ENCODE measurements at regions not wholly inside any gene's neighbourhood (a gene's known extent, or its start where the extent isn't known, plus 50 kb on each side); places are given as distances from the start of the nearest gene placed in this dataset.

DNA sequence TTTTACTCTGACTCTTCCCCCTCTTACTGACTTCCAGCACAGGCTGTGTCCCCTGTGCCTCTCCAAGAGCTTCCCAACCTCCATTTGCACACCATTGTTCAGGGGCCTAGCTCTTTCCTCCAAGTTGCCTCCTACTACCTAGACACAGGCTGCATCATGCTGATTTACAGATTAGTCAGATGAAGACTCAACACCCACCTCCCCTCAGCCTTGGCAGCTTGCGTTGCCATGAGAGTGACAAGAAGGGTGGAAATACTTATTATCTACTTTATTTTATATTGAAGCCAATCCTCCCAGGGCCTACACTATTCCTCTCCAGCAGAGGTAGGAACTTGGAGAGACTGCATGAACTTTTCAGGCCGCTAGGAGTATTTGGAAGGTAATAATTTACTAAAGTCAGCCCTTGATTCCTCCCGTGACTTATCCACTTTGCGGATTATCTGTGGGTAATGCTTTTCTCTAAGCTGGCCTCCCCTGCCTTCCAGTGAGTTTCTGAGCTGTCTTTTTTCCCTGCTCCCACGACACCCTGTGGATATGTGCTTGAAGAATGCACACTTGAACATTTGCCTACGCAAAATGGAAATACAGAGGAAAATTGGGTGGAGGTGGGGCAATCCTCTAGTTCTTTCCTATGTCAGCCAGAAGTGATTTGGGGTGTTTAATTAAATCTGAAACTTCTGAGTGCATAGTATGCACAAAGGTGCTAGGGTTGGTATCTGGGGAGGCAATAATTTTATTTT lies 74.1 kb upstream of the TMEM164 start:
- Histone ChIP-seq H3K9me3 (ENCODE audit: control insufficient read depth in 1 of 2, insufficient read depth in 1 of 2, low read length in 2 of 2) (no peaks in the 10 kb centered on the region), H3K4me3 (ENCODE audit: low read length) (no peak overlapping the region), H3K4me1 (ENCODE audit: insufficient read depth, low read length) (no peaks in the 10 kb centered on the region), H3K36me3 (ENCODE audit: insufficient read depth, low read length) (no peaks in the 10 kb centered on the region), H3K27ac (ENCODE audit: low read depth in 1 of 2, low read length in 2 of 2) (no peak overlapping the region), H3K27me3 (ENCODE audit: control insufficient read depth in 1 of 2, insufficient read depth in 2 of 2, low read length in 2 of 2) (no peaks in the 10 kb centered on the region)
- no peak for ATAC-seq (ENCODE audit: poor library complexity)
- no peaks in the 10 kb centered on the region for H3K4me1 Mint-ChIP-seq (ENCODE audit: low read depth)
- no peaks in the 10 kb centered on the region for H3K9me3 Mint-ChIP-seq
- no peaks in the 10 kb centered on the region for H3K36me3 Mint-ChIP-seq (ENCODE audit: low read depth)
- ChIA-PET POLR2A (no interaction called here), CTCF (no interaction called here)
- H3K27me3 Mint-ChIP-seq = no peaks in the 10 kb centered on the region
- no peak overlapping the region for H3K27ac Mint-ChIP-seq
- intact Hi-C loops (cut with DNase I, micrococcal nuclease) = no loop called here
- no peak for DNase-seq
- no peak overlapping the region for H3K4me3 Mint-ChIP-seq
- TF ChIP-seq, protein P1, sequence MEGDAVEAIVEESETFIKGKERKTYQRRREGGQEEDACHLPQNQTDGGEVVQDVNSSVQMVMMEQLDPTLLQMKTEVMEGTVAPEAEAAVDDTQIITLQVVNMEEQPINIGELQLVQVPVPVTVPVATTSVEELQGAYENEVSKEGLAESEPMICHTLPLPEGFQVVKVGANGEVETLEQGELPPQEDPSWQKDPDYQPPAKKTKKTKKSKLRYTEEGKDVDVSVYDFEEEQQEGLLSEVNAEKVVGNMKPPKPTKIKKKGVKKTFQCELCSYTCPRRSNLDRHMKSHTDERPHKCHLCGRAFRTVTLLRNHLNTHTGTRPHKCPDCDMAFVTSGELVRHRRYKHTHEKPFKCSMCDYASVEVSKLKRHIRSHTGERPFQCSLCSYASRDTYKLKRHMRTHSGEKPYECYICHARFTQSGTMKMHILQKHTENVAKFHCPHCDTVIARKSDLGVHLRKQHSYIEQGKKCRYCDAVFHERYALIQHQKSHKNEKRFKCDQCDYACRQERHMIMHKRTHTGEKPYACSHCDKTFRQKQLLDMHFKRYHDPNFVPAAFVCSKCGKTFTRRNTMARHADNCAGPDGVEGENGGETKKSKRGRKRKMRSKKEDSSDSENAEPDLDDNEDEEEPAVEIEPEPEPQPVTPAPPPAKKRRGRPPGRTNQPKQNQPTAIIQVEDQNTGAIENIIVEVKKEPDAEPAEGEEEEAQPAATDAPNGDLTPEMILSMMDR (IDR thresholded peaks at IDR 0.05) = no peak

DNA sequence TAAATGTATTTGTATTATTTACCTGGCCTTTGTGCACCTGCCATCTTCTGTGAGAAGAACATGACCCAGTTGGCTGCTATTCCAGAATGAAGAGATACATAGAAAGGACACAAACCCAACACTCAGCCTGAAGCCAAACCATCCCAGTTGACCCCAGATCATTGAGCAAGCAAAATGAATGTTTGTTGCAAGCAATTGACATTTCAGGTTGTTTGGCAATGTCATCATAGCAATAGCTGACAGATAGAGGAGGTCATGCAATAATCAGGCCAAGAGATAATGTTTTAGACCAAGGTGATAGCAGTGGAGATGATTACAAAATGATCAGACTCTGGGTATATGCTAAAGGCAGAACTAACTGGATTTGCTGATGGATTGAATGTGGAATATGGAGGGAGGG lies 71.2 kb upstream of the TMEM164 start:
- intact Hi-C loops (cut with DNase I, micrococcal nuclease) = no loop called here
- no peaks in the 10 kb centered on the region for H3K4me1 ChIP-seq (ENCODE audit: insufficient read depth, low read length)
- TF ChIP-seq, protein P1 (IDR thresholded peaks at IDR 0.05) = no peak

DNA sequence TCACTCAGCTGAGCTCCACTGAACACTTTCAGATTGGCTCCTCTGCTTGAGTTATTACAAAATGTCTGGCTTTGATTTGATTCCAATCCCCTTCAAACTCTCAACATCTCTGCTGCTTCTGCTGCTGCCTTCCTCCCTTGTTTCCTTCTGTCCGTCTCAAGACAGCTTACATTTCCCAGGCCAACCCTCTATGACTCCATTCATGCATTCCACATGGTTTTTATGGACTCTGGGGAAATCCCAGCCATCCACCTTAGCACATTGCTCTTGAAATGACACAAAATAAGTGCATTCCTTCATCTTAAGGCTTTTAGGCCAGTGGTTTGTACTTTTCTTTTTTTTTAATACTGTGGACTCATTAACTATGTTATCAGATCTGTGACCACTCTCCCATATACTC lies 68.5 kb upstream of the TMEM164 start:
- ChIA-PET CTCF (no interaction called here), POLR2A (no interaction called here)
- Histone ChIP-seq H3K27me3 (ENCODE audit: control insufficient read depth in 1 of 2, insufficient read depth in 2 of 2, low read length in 2 of 2) (no peaks in the 10 kb centered on the region), H3K27ac (ENCODE audit: low read depth in 1 of 2, low read length in 2 of 2) (no peak overlapping the region), H3K4me1 (ENCODE audit: insufficient read depth, low read length) (no peaks in the 10 kb centered on the region), H3K9me3 (ENCODE audit: control insufficient read depth in 1 of 2, insufficient read depth in 1 of 2, low read length in 2 of 2) (no peaks in the 10 kb centered on the region), H3K36me3 (ENCODE audit: insufficient read depth, low read length) (no peaks in the 10 kb centered on the region), H3K4me3 (ENCODE audit: low read length) (no peak overlapping the region)
- Mint-ChIP-seq H3K27ac (no peak overlapping the region), H3K4me1 (ENCODE audit: low read depth) (no peaks in the 10 kb centered on the region), H3K36me3 (ENCODE audit: low read depth) (no peaks in the 10 kb centered on the region), H3K4me3 (no peak overlapping the region), H3K9me3 (no peaks in the 10 kb centered on the region), H3K27me3 (no peaks in the 10 kb centered on the region)
- intact Hi-C loops (cut with DNase I, micrococcal nuclease) = no loop called here
- no peak for ATAC-seq (ENCODE audit: poor library complexity)
- TF ChIP-seq, protein P1 (IDR thresholded peaks at IDR 0.05) = no peak
- DNase-seq = no peak

More for the DNA sequence above, 71.2 kb upstream of the TMEM164 start:
- H3K27ac Mint-ChIP-seq = no peak overlapping the region
- DNase-seq (no peak), ATAC-seq (ENCODE audit: poor library complexity) (no peak)
- Histone ChIP-seq H3K4me3 (ENCODE audit: low read length) (no peak overlapping the region), H3K9me3 (ENCODE audit: control insufficient read depth in 1 of 2, insufficient read depth in 1 of 2, low read length in 2 of 2) (no peaks in the 10 kb centered on the region), H3K27me3 (ENCODE audit: control insufficient read depth in 1 of 2, insufficient read depth in 2 of 2, low read length in 2 of 2) (no peaks in the 10 kb centered on the region), H3K27ac (ENCODE audit: low read depth in 1 of 2, low read length in 2 of 2) (no peak overlapping the region), H3K36me3 (ENCODE audit: insufficient read depth, low read length) (no peaks in the 10 kb centered on the region)
- H3K27me3 Mint-ChIP-seq = no peaks in the 10 kb centered on the region
- CTCF ChIA-PET = no interaction called here
- POLR2A ChIA-PET = no interaction called here
- H3K4me3 Mint-ChIP-seq = no peak overlapping the region
- H3K4me1 Mint-ChIP-seq (ENCODE audit: low read depth) = no peaks in the 10 kb centered on the region
- no peaks in the 10 kb centered on the region for H3K9me3 Mint-ChIP-seq
- H3K36me3 Mint-ChIP-seq (ENCODE audit: low read depth) = no peaks in the 10 kb centered on the region

All from CD4-positive, alpha-beta T cell (primary cell).